Hematopoietic multipotent progenitor cell treated with erythropoietin and hydrocortisone succinate and interleukin-3 and kit ligand, for 8 days (in vitro differentiated cells): ENCODE measurements at regions not wholly inside any gene's neighbourhood (a gene's known extent, or its start where the extent isn't known, plus 50 kb on each side); places are given as distances from the start of the nearest gene placed in this dataset.

Experiments
- DNase-seq: peaks from one replicate; pipeline ENCODE4 v3.0.0-alpha.2; 2015

GRCh38 chr7:16978358-16979244 is 96.8 kb upstream of the AGR3 start:
- no peak for DNase-seq

DNA sequence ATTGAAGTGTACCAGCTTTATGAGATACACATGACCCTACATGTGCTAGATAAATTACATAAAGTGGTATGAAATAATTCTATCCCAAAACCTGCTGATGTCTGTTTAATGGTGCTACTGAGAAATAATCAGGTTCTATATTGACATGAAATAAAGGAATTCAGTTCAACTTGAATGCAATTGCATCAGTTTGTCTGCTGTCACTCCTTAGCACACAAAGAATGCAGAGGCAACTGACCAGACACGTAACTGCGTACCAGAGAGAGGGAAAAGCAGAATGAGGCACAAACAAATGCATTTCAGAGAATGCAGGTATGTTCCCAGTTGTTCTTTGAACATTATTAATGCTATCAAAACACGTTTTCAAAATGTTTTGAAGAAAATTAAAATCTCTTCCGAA is 98.8 kb upstream of the AGR3 start:
- no peak for DNase-seq

GRCh38 chr7:16982640-16983350 is 101.0 kb upstream of the AGR3 start:
- peak; percentile 38 for DNase-seq

GRCh38 chr7:16984375-16984774 is 102.6 kb upstream of the AGR3 start:
- DNase-seq = no peak

DNA sequence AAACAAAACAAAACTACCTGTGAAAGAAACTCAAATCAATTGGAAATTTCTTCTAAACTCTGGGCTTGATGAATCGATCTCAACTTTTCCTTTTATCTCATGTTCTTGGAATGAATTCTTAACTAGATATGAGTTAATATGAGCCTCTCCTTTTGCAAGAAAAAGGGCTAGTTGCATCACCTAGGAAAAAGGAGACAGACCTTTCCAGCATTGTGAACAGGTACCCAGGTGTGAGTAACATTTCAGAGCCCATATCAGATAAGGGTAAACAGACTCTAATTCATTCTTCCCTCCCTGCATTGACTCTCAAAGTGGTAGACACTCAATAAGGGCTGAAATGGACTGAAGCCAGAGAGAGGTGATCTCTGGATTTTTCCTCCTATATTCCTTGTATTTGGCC is 103.8 kb upstream of the AGR3 start:
- no peak for DNase-seq

GRCh38 chr7:16986755-16987154 is 105.0 kb upstream of the AGR3 start:
- DNase-seq = no peak

- no peak for DNase-seq
These were observed 108.1 kb upstream of the AGR3 start for GRCh38 chr7:16989811-16990413.

- no peak for DNase-seq
These were observed 109.8 kb upstream of the AGR3 start for GRCh38 chr7:16991551-16991950.

DNA sequence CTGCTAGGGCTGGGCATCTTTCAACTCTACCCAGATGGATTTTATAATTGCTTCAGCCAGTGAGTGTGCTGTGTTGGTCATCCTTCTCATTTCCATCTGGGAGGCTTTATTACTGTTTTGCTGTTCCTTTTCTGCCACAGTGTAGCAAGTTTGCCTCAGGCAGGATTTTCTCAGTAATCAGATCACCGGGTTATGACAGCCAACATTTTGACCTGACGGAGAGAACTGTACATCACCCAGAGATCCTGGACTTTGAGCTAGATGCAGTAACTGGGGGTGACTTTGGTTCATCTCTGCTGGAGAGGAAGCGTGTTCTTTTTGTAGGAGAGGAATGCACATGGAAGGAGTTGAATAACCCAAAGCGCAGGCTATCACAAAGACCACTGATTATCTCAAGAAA is 111.8 kb upstream of the AGR3 start:
- no peak for DNase-seq

- no peak for DNase-seq
These were observed 116.8 kb upstream of the AGR3 start for GRCh38 chr7:16998481-16999051.

- DNase-seq = no peak
These were observed 117.9 kb upstream of the AGR3 start for GRCh38 chr7:16999541-17000267.

DNA sequence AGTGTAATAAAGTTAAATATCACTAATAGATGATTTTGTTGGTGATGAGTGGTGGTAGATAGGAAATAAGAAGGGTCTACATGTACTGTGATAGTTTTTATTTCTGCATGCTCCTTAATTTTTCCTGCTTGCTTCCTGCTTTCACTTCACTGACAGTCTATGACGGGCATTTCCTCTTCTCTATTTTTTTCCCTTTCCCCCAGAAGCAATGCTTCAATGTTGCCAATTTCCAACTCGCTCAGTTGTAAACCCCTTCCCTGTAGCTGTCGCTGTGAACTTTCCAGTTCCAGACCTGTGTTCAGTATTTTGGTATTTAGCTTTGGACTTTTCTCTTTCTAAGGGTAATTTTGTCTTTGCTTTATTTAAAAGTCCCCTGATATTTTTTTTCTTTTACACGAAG is 123.5 kb upstream of the AGR3 start:
- DNase-seq = no peak

DNA sequence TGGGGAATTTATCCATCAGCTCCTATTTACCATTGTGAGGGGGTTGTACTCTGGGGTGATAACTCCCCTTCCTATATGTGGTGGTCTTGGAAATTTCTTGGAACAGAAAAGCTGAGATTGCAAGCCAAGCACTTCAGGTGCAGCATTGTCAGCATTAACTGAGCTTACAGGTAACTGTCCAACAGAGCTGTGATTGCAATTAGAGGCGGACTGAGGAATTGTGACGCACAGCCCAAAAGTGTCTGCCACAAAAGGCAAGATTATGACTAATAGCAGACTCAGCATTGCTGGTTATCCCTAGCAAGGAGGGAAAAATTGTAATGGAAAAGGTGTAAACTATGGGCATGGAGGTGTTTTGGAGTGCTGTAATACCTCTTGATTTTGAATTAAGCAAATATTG is 126.1 kb upstream of the AGR3 start:
- DNase-seq = no peak

DNA sequence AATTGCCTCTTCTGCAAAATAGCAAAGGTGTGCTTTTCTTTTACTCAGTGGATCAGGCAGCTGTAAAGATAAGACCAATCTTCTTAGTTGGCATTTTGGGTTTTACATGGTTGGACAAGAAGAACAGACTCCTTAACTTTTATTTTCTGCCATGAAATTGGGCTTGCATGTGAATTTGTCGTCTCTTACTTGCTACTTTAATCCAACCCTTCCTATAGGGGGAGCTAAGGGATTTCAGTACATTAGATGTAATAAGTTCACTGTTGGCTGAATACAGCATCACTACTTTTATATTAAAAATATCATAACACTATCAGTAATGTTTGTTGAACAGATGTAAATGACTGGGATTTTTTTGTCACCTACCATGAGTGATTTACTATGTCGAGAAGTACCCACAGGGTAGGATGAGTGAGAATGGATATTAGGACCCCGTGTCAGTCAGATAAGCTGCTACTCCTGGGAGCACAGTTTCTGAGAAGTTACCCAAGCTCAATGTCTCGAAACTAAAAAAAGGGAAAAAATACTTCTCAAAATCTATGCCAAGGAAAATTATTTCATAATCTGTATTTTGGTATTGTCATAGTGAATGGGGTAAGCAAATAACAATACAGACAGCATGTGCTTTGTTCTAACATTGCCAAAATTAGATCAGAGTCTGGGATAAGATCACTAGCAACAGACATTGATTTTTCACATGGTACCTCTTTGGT is 127.4 kb upstream of the AGR3 start:
- peak; percentile 53 for DNase-seq

- no peak for DNase-seq
These were observed 128.2 kb upstream of the AGR3 start for GRCh38 chr7:17009933-17010332.

DNA sequence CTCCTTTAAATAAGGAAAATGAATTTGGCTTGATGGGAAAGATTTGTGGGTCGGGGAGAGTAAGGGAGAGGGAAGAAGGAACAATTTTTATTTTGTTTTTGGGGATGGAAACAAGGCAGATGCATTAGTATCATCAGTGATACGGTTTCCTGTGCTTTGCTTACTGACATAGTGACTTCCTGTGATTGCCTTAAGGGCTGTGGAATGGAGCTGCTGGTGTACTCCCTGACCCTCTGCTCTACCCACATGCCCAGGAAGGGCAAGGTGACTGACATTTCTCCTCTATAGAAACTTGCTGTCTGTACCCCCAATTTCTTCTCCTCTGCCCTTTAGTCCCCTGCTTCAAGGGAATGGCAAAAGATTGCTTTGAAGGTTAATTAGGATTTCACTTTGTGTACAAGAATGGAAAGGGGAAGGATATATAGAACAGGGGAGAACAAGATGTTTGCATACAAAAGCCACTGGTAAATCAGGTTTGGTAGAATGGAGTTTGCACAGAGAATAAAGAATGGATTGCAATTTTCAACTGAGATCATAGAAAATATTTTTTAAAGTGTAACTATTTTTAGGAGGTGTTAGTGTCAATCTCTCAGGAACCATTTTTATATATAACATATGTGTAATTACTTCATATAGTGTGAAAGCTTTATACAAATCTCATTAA is 129.0 kb upstream of the AGR3 start:
- DNase-seq = no peak

DNA sequence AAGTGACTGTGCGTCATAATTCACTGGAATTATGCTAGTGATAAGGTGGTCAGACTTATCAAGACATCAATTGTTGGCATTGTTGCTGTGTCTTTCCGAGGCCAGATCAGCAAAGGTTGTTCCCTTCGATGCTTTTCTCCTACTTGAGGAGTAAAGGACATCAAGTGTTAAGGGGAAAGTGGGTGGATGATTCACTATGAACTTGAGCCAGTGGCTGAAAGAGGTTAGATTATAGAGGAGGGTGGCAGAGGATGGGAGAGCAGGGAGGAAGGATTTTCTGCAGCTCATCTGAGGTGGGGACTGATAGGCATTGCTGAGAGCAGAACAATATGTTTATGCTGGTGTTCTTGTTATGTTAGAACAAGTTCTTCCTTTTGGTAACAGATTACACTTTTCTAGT is 131.4 kb upstream of the AGR3 start:
- DNase-seq = no peak

GRCh38 chr7:17014686-17015085 is 132.9 kb upstream of the AGR3 start:
- no peak for DNase-seq

DNA sequence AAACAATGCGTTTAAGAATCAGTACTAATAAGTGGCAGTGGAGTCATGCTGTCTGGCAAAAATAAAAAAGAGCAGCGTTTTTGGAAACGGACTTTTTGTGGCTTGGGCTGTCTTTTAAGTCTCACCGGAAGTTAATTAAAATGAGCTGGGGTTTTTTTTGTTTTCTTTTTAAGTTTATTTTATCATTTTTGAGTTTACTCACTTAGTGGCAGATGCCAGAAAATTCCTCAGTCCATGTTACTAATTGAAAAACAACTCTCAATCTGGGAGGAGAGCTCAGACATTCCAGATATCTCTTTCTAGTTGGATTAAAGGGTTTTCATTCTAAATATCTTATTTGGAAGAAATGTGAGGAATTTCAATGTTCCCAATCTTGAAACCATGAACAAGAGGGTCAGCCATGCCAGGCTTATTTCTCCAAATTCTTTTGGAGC is 133.8 kb upstream of the AGR3 start:
- DNase-seq = no peak

DNA sequence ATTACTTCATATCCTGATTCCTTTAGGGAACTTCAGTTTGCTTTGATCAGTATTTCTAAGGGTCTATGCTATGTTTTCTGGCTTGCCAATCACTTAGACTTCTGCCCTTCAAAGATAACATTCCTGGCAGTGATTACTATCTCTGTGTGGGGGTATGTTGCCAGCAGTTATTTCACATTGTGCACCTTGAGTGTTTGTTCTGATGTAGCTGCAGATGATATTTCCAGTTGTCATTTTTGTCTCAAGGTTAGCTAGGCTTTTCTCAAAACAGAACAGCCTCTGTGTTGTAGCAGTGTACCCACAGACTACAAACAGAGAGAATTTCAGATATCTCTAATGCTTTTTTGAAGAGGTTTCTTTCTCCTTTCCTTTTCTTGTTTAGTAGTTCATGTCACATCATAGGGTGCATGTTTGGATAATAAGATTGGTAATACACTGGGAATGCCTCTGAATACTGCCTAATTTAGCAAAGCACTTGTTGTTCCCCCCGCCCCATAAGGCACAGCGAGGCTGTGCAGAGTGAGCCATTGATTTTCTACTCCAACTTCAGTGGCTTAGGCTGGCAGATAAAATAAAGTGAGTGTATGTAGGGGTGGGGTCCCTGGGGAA is 134.7 kb upstream of the AGR3 start:
- no peak for DNase-seq

DNA sequence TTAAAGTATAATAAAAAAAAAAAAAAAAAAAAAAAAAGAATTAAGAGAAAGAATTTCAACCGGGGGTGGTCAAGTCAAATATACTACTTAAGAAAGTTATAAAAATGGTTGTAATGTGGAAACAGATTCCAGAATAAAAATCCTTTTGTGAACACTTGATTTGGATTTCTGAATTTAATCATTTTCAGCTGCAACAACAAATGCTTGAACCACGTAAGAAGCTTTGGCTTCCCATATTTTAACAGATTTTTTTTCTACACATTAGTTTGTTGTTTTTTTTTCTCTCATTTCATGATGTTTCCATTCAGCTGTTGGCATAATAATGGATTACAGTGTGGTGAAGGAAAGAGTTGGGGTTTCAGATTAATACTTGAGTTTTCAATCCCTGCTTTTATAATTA is 137.3 kb upstream of the AGR3 start:
- DNase-seq = no peak
